SK-N-SH treated with all-trans-retinoic acid at 6 μM for 48 hours (cell line): ENCODE measurements at regions not wholly inside any gene's neighbourhood (a gene's known extent, or its start where the extent isn't known, plus 50 kb on each side); places are given as distances from the start of the nearest gene placed in this dataset.

ENCODE experiments used
- ATAC-seq: fragments of 200-7000 bp; cut with Tn5 transposase; 3 replicates; pipeline ENCODE4 v1.9.1; 2020; ENCODE audit warnings: mild to moderate bottlenecking, moderate library complexity
- ARNTL ChIP-seq: fragments of 450-650 bp; formaldehyde crosslinking; IDR thresholded peaks from 2 replicates; pipeline ENCODE4 v1.5.0; 2020; ENCODE audit warnings: low read depth, mild to moderate bottlenecking, moderate library complexity, borderline replicate concordance
- BACH2 ChIP-seq: fragments of 250-450 bp; sonication (Bioruptor Pico); IDR thresholded peaks from 2 replicates; pipeline ENCODE4 v1.9.0; 2021; ENCODE audit warnings: mild to moderate bottlenecking, borderline replicate concordance
- CREB5 ChIP-seq: fragments of 250-450 bp; sonication (Bioruptor Pico); IDR thresholded peaks from 2 replicates; pipeline ENCODE4 v1.5.1; 2020; ENCODE audit warnings: low read depth, mild to moderate bottlenecking, moderate library complexity
- CSDC2 ChIP-seq: fragments of 250-450 bp; sonication (Bioruptor Pico); IDR thresholded peaks from 2 replicates; pipeline ENCODE4 v1.5.0; 2020; ENCODE audit warnings: mild to moderate bottlenecking, moderate library complexity
- CSRNP3 ChIP-seq: fragments of 250-450 bp; sonication (Bioruptor Pico); IDR thresholded peaks from 2 replicates; pipeline ENCODE4 v1.5.1; 2021; ENCODE audit warnings: mild to moderate bottlenecking, moderate library complexity
- GLIS3 ChIP-seq: fragments of 250-450 bp; sonication (Bioruptor Pico); IDR thresholded peaks from 2 replicates; pipeline ENCODE4 v1.5.0; 2020; ENCODE audit warnings: mild to moderate bottlenecking, moderate library complexity
- ISL1 ChIP-seq: fragments of 250-450 bp; sonication (Bioruptor Pico); IDR thresholded peaks from 2 replicates; pipeline ENCODE4 v2.1.2; 2022; ENCODE audit warnings: mild to moderate bottlenecking, moderate library complexity
- OSR1 ChIP-seq: fragments of 250-450 bp; sonication (Bioruptor Pico); IDR thresholded peaks from 2 replicates; pipeline ENCODE4 v1.8.0; 2022; ENCODE audit warnings: moderate library complexity, mild to moderate bottlenecking, inconsistent platforms
- PATZ1 ChIP-seq: fragments of 250-450 bp; sonication (Bioruptor Pico); IDR thresholded peaks from 2 replicates; pipeline ENCODE4 v1.8.0; 2020; ENCODE audit warnings: mild to moderate bottlenecking, moderate library complexity, borderline replicate concordance
- POU6F1 ChIP-seq: fragments of 250-450 bp; sonication (Bioruptor Pico); IDR thresholded peaks from 2 replicates; pipeline ENCODE4 v1.8.0; 2021; ENCODE audit warnings: low read depth, mild to moderate bottlenecking, moderate library complexity, borderline replicate concordance
- PPARA ChIP-seq: fragments of 250-450 bp; sonication (Bioruptor Pico); IDR thresholded peaks from 2 replicates; pipeline ENCODE4 v1.5.0; 2020; ENCODE audit warnings: mild to moderate bottlenecking, borderline replicate concordance
- RARB ChIP-seq: fragments of 250-450 bp; sonication (Bioruptor Pico); IDR thresholded peaks from 2 replicates; pipeline ENCODE4 v1.8.0; 2021; ENCODE audit warnings: mild to moderate bottlenecking, moderate library complexity
- SNAI2 ChIP-seq: fragments of 250-450 bp; sonication (Bioruptor Pico); IDR thresholded peaks from 2 replicates; pipeline ENCODE4 v1.5.0; 2020; ENCODE audit warnings: mild to moderate bottlenecking, moderate library complexity
- TCF4 ChIP-seq: fragments of 250-450 bp; sonication (Bioruptor Pico); IDR thresholded peaks from 2 replicates; pipeline ENCODE4 v1.8.0; 2021; ENCODE audit warnings: mild to moderate bottlenecking, moderate library complexity, borderline replicate concordance
- TOX ChIP-seq: fragments of 250-450 bp; sonication (Bioruptor Pico); IDR thresholded peaks from 2 replicates; pipeline ENCODE4 v1.8.0; 2021; ENCODE audit warnings: mild to moderate bottlenecking, moderate library complexity, borderline replicate concordance
- TSHZ2 ChIP-seq: fragments of 250-450 bp; sonication (Bioruptor Pico); IDR thresholded peaks from 2 replicates; pipeline ENCODE4 v1.5.0; 2020; ENCODE audit warnings: mild to moderate bottlenecking, moderate library complexity
- ZC3H10 ChIP-seq: fragments of 250-450 bp; sonication (Bioruptor Pico); IDR thresholded peaks from 2 replicates; pipeline ENCODE4 v1.5.1; 2021; ENCODE audit warnings: mild to moderate bottlenecking, moderate library complexity
- ZFP3 ChIP-seq: fragments of 250-450 bp; sonication (Bioruptor Pico); IDR thresholded peaks from 2 replicates; pipeline ENCODE4 v1.5.0; 2020; ENCODE audit warnings: mild to moderate bottlenecking, moderate library complexity
- ZFP30 ChIP-seq: fragments of 450-650 bp; formaldehyde crosslinking; IDR thresholded peaks from 2 replicates; pipeline ENCODE4 v1.5.0; 2022; ENCODE audit warnings: mild to moderate bottlenecking, moderate library complexity
- ZNF565 ChIP-seq: fragments of 450-650 bp; formaldehyde crosslinking; conservative IDR thresholded peaks from 2 replicates; pipeline ENCODE4 v1.5.0; 2020; ENCODE audit warnings: low read depth, mild to moderate bottlenecking, moderate library complexity
- ZNF70 ChIP-seq: fragments of 450-650 bp; formaldehyde crosslinking; IDR thresholded peaks from 2 replicates; pipeline ENCODE4 v1.5.0; 2020; ENCODE audit warnings: mild to moderate bottlenecking, moderate library complexity
- ZNF8 ChIP-seq: fragments of 450-650 bp; formaldehyde crosslinking; IDR thresholded peaks from 2 replicates; pipeline ENCODE4 v1.5.0; 2020; ENCODE audit warnings: mild to moderate bottlenecking, moderate library complexity

- peak; percentile 41; the same call in 1 of the 3 replicates for ATAC-seq
- TF ChIP-seq TOX (CRISPR knock-in tag) (no peak), ZC3H10 (CRISPR knock-in tag) (no peak), ZNF8 (CRISPR knock-in tag) (no peak), CREB5 (CRISPR knock-in tag) (no peak), ARNTL (CRISPR knock-in tag) (no peak), CSDC2 (CRISPR knock-in tag) (no peak), SNAI2 (CRISPR knock-in tag) (no peak), RARB (no peak), PPARA (no peak), OSR1 (CRISPR knock-in tag) (no peak), ZNF70 (no peak), TSHZ2 (CRISPR knock-in tag) (no peak), ZNF565 (CRISPR knock-in tag) (no peak), ISL1 (CRISPR knock-in tag) (no peak), TCF4 (CRISPR knock-in tag) (no peak), CSRNP3 (CRISPR knock-in tag) (no peak), BACH2 (CRISPR knock-in tag) (no peak)
Observed at GRCh38 chr11:25928076-25928475, 403.9 kb upstream of the ANO3 start.

- TF ChIP-seq PPARA, result no peak
- TF ChIP-seq CREB5 (CRISPR knock-in tag), result no peak
- no peak for TF ChIP-seq ARNTL (CRISPR knock-in tag)
- no peak for TF ChIP-seq TSHZ2 (CRISPR knock-in tag)
- no peak for ATAC-seq
Observed at GRCh38 chr11:25938952-25939351, 393.0 kb upstream of the ANO3 start.

- ATAC-seq, result no peak
- TF ChIP-seq ZC3H10 (CRISPR knock-in tag), result no peak
- no peak for TF ChIP-seq PATZ1 (CRISPR knock-in tag)
- TF ChIP-seq POU6F1, result no peak
- TF ChIP-seq CSDC2 (CRISPR knock-in tag), result no peak
- TF ChIP-seq GLIS3 (CRISPR knock-in tag), result no peak
- TF ChIP-seq ZNF70, result no peak
- TF ChIP-seq BACH2 (CRISPR knock-in tag), result no peak
- no peak for TF ChIP-seq OSR1 (CRISPR knock-in tag)
- no peak for TF ChIP-seq ZFP30 (CRISPR knock-in tag)
- no peak for TF ChIP-seq TOX (CRISPR knock-in tag)
- no peak for TF ChIP-seq ZFP3 (CRISPR knock-in tag)
- TF ChIP-seq, all 23 proteins: peak for 0
Observed at GRCh38 chr11:25939691-25940090, 392.2 kb upstream of the ANO3 start.
